ENCODE measurements at regions not wholly inside any gene's neighbourhood (a gene's known extent, or its start where the extent isn't known, plus 50 kb on each side); places are given as distances from the start of the nearest gene placed in this dataset.
"Not testable (repeated sequence)": the region's sequence is repeated elsewhere in the genome, so short reads cannot be mapped to it uniquely, and the experiment has no call there.

- Histone ChIP-seq H3K4me1 (no peaks in the 10 kb centered on the region), H3K4me3 (no peak overlapping the region)
- DNase-seq, result no peak
These were observed 245.9 kb downstream of the CRLF2 start for GRCh38 chrX:966396-967070.

GRCh38 chrX:964831-965416 lies 247.5 kb downstream of the CRLF2 start:
- Histone ChIP-seq H3K27ac (no peak overlapping the region), H3K4me1 (no peaks in the 10 kb centered on the region), H3K27me3 (peaks cover 0 to 25% of the 10 kb centered on the region in 2 donors), H3K9me3 (no peaks in the 10 kb centered on the region), H3K4me3 (no peak overlapping the region), H3K36me3 (no peaks in the 10 kb centered on the region)
- DNase-seq, result peak in 1 of 2 donors; percentile 17
- TF ChIP-seq CTCF (IDR thresholded peaks at IDR 0.05), result no peak
- intact Hi-C loops (cut with DNase I; ENCODE audit: low total_unique reads), result no loop called here

More at GRCh38 chrX:966396-967070, 245.9 kb downstream of the CRLF2 start:
- no peaks in the 10 kb centered on the region for H3K9me3 ChIP-seq
- no peak for TF ChIP-seq CTCF (IDR thresholded peaks at IDR 0.05)
- H3K36me3 ChIP-seq, result no peaks in the 10 kb centered on the region
- intact Hi-C loops (cut with DNase I; ENCODE audit: low total_unique reads), result no loop called here
- H3K27me3 ChIP-seq, result peaks cover 0 to 21% of the 10 kb centered on the region in 2 donors
- no peak overlapping the region for H3K27ac ChIP-seq

GRCh38 chrX:960821-961220 lies 251.6 kb downstream of the CRLF2 start:
- Histone ChIP-seq H3K27ac (no peak overlapping the region), H3K4me1 (no peaks in the 10 kb centered on the region), H3K9me3 (no peaks in the 10 kb centered on the region), H3K4me3 (no peak overlapping the region), H3K36me3 (no peaks in the 10 kb centered on the region), H3K27me3 (peaks cover 0 to 26% of the 10 kb centered on the region in 2 donors)
- TF ChIP-seq CTCF (IDR thresholded peaks at IDR 0.05), result no peak
- DNase-seq, result peak in 1 of 2 donors; percentile 56
- intact Hi-C loops (cut with DNase I; ENCODE audit: low total_unique reads), result no loop called here

GRCh38 chrX:959595-959994 lies 252.9 kb downstream of the CRLF2 start:
- Histone ChIP-seq H3K36me3 (no peaks in the 10 kb centered on the region), H3K27me3 (peaks cover 0 to 26% of the 10 kb centered on the region in 2 donors), H3K9me3 (no peaks in the 10 kb centered on the region), H3K27ac (no peak overlapping the region), H3K4me1 (no peaks in the 10 kb centered on the region), H3K4me3 (no peak overlapping the region)
- TF ChIP-seq CTCF (IDR thresholded peaks at IDR 0.05), result no peak
- DNase-seq, result no peak
- intact Hi-C loops (cut with DNase I; ENCODE audit: low total_unique reads), result no loop called here

GRCh38 chrX:955168-955781 lies 257.2 kb downstream of the CRLF2 start:
- H3K4me3 ChIP-seq; intact Hi-C loops (cut with DNase I; ENCODE audit: low total_unique reads); H3K27me3 ChIP-seq; DNase-seq; H3K9me3 ChIP-seq; H3K4me1 ChIP-seq; H3K27ac ChIP-seq; H3K36me3 ChIP-seq: not testable (repeated sequence)

GRCh38 chrX:953879-954482 lies 258.5 kb downstream of the CRLF2 start:
- TF ChIP-seq CTCF (IDR thresholded peaks at IDR 0.05), result no peak
- H3K27ac ChIP-seq, result no peak overlapping the region
- intact Hi-C loops (cut with DNase I; ENCODE audit: low total_unique reads), result no loop called here

More at GRCh38 chrX:953879-954482, 258.5 kb downstream of the CRLF2 start:
- H3K36me3 ChIP-seq, result no peaks in the 10 kb centered on the region
- H3K4me1 ChIP-seq, result no peaks in the 10 kb centered on the region
- peaks cover 0 to 4% (median 0%) of the 10 kb centered on the region in 3 donors for H3K9me3 ChIP-seq
- no peak for DNase-seq
- H3K4me3 ChIP-seq, result no peak overlapping the region
- H3K27me3 ChIP-seq, result peaks cover 0 to 8% of the 10 kb centered on the region in 2 donors
